Sigmoid colon (tissue), 6 donors: ENCODE measurements at regions not wholly inside any gene's neighbourhood (a gene's known extent, or its start where the extent isn't known, plus 50 kb on each side); places are given as distances from the start of the nearest gene placed in this dataset.
A peak's percentile ranks its signal among the peaks of the same experiment; 100 is the strongest.

Experiments
- DNase-seq: peaks from one replicate; pipeline ENCODE4 v3.0.0-alpha.2; 2019
- H3K27ac ChIP-seq, 4 donors: fragments of 200-600 bp; sonication (generic); one replicate each; pipeline ENCODE4 v1.5.1; 2016 to 2019; ENCODE audit warnings: mild to moderate bottlenecking in 1 of 4
- H3K27me3 ChIP-seq, 3 donors: fragments of 200-600 bp; sonication (generic); one replicate each; pipeline ENCODE4 v1.5.1; 2019; ENCODE audit warnings: mild to moderate bottlenecking in 1 of 3
- H3K36me3 ChIP-seq, 4 donors: fragments of 200-600 bp; sonication (generic); one replicate each; pipeline ENCODE4 v1.5.1; 2016 to 2019
- H3K4me1 ChIP-seq, 4 donors: fragments of 200-600 bp; sonication (generic); one replicate each; pipeline ENCODE4 v1.5.1; 2017 to 2019
- H3K4me3 ChIP-seq, 4 donors: fragments of 200-600 bp; sonication (generic); one replicate each; pipeline ENCODE4 v1.5.1; 2017 to 2019; ENCODE audit warnings: mild to moderate bottlenecking in 2 of 4, moderate library complexity in 1 of 4
- H3K9me3 ChIP-seq, 4 donors: fragments of 200-600 bp in 3 of 4; sonication (generic) in 3 of 4; one replicate each; pipeline versions ENCODE4 v1.5.1 to v1.6.1; 2013 to 2019
- CTCF ChIP-seq, 4 experiments: fragments of 450-650 bp in 3 of 4; fragments of 200-600 bp in 1 of 4; IDR thresholded peaks; one replicate each; pipeline ENCODE4 v1.5.1; 2016 to 2019; ENCODE audit warnings: antibody characterized with exemption in 4 of 4, mild to moderate bottlenecking in 3 of 4, moderate library complexity in 2 of 4
- EP300 ChIP-seq, 4 donors: sonication (generic); formaldehyde crosslinking; IDR thresholded peaks; one replicate each; pipeline ENCODE4 v1.6.1; 2017; ENCODE audit warnings: antibody characterized with exemption in 4 of 4
- POLR2A ChIP-seq, 2 donors: fragments of 450-650 bp; IDR thresholded peaks; one replicate each; pipeline ENCODE4 v1.6.1; 2016; ENCODE audit warnings: antibody characterized with exemption in 2 of 2, mild to moderate bottlenecking in 2 of 2, moderate library complexity in 2 of 2
- POLR2AphosphoS5 ChIP-seq, 4 donors: sonication (generic); formaldehyde crosslinking; IDR thresholded peaks; one replicate each; pipeline ENCODE4 v1.6.1; 2017; ENCODE audit warnings: antibody characterized with exemption in 4 of 4
- WGBS, 2 donors: extraction: QIAGEN DNeasy Blood & Tissue Kit; methylation state at CpG; one replicate each; pipeline ENCODE4 v1.1.7; 2013; 5-methylcytosine and 5-hydroxymethylcytosine counted together
- intact Hi-C: fragments of 100-400 bp; cut with DNase I; formaldehyde crosslinking; loops from one replicate; pipeline ENCODE4 v1.15.1; 2023
- donor health status: healthy with polysubstance abuse.
- donor health status: healthy.

GRCh38 chr4:30835044-30835443 lies 114.9 kb downstream of the PCDH7 start:
- WGBS, 2 donors: 92% methylated on average over 11 of the region's 11 CpGs
- Histone ChIP-seq H3K9me3 (no peaks in the 10 kb centered on the region), H3K27me3 (no peaks in the 10 kb centered on the region), H3K27ac (peak overlapping the region in 1 of 4 donors; percentile 11), H3K4me3 (no peak overlapping the region), H3K36me3 (no peaks in the 10 kb centered on the region), H3K4me1 (peaks cover 0 to 48% (median 43%) of the 10 kb centered on the region in 4 donors)
- TF ChIP-seq POLR2AphosphoS5 (IDR thresholded peaks at IDR 0.05): no peak
- TF ChIP-seq POLR2A (IDR thresholded peaks at IDR 0.05): no peak
- TF ChIP-seq CTCF (IDR thresholded peaks at IDR 0.05): no peak
- no peak for TF ChIP-seq EP300 (IDR thresholded peaks at IDR 0.05)
- intact Hi-C loops: no loop called here
- DNase-seq: no peak

GRCh38 chr4:30836231-30836630 lies 116.1 kb downstream of the PCDH7 start:
- no peak for TF ChIP-seq POLR2AphosphoS5 (IDR thresholded peaks at IDR 0.05)
- no peak for TF ChIP-seq EP300 (IDR thresholded peaks at IDR 0.05)
- no peak for TF ChIP-seq POLR2A (IDR thresholded peaks at IDR 0.05)
- TF ChIP-seq CTCF (IDR thresholded peaks at IDR 0.05): no peak
- no peaks in the 10 kb centered on the region for H3K9me3 ChIP-seq
- intact Hi-C loops: no loop called here
- H3K27me3 ChIP-seq: no peaks in the 10 kb centered on the region
- H3K4me3 ChIP-seq: no peak overlapping the region
- WGBS, 2 donors: 31 to 56% methylated on average over 1 of the region's 1 CpG
- peaks cover 0 to 60% (median 46%) of the 10 kb centered on the region in 4 donors for H3K4me1 ChIP-seq
- H3K27ac ChIP-seq: peak overlapping the region in 3 of 4 donors; percentile 13 to 37 (median 15)
- H3K36me3 ChIP-seq: no peaks in the 10 kb centered on the region
- no peak for DNase-seq

- H3K27me3 ChIP-seq: no peaks in the 10 kb centered on the region
- H3K4me3 ChIP-seq: no peak overlapping the region
- H3K9me3 ChIP-seq: no peaks in the 10 kb centered on the region
- no peak for DNase-seq
- intact Hi-C loops: no loop called here
- 73 to 76% methylated on average over 2 of the region's 2 CpGs for WGBS, 2 donors
- H3K4me1 ChIP-seq: peaks cover 0 to 66% (median 46%) of the 10 kb centered on the region in 4 donors
- H3K27ac ChIP-seq: peak overlapping the region in 3 of 4 donors; percentile 13 to 37 (median 15)
- TF ChIP-seq POLR2AphosphoS5 (IDR thresholded peaks at IDR 0.05) (no peak), CTCF (IDR thresholded peaks at IDR 0.05) (no peak), POLR2A (IDR thresholded peaks at IDR 0.05) (no peak), EP300 (IDR thresholded peaks at IDR 0.05) (no peak)
- H3K36me3 ChIP-seq: no peaks in the 10 kb centered on the region
Observed at GRCh38 chr4:30837131-30837539, 117.0 kb downstream of the PCDH7 start.

- Histone ChIP-seq H3K27me3 (no peaks in the 10 kb centered on the region), H3K36me3 (no peaks in the 10 kb centered on the region), H3K4me1 (peaks cover 0 to 66% (median 45%) of the 10 kb centered on the region in 4 donors), H3K27ac (peak overlapping the region in 2 of 4 donors; percentile 13 to 17), H3K4me3 (no peak overlapping the region), H3K9me3 (no peaks in the 10 kb centered on the region)
- intact Hi-C loops: no loop called here
- 79 to 92% methylated on average over 2 of the region's 2 CpGs for WGBS, 2 donors
- TF ChIP-seq POLR2A (IDR thresholded peaks at IDR 0.05): no peak
- no peak for TF ChIP-seq EP300 (IDR thresholded peaks at IDR 0.05)
- TF ChIP-seq POLR2AphosphoS5 (IDR thresholded peaks at IDR 0.05): no peak
- no peak for TF ChIP-seq CTCF (IDR thresholded peaks at IDR 0.05)
- no peak for DNase-seq
Observed at GRCh38 chr4:30837861-30838260, 117.7 kb downstream of the PCDH7 start.

- Histone ChIP-seq H3K4me3 (no peak overlapping the region), H3K9me3 (no peaks in the 10 kb centered on the region), H3K36me3 (no peaks in the 10 kb centered on the region), H3K27ac (peak overlapping the region in 1 of 4 donors; percentile 17), H3K27me3 (no peaks in the 10 kb centered on the region), H3K4me1 (peaks cover 0 to 66% (median 41%) of the 10 kb centered on the region in 4 donors)
- DNase-seq: no peak
- TF ChIP-seq EP300 (IDR thresholded peaks at IDR 0.05): no peak
- no peak for TF ChIP-seq CTCF (IDR thresholded peaks at IDR 0.05)
- TF ChIP-seq POLR2A (IDR thresholded peaks at IDR 0.05): no peak
- TF ChIP-seq POLR2AphosphoS5 (IDR thresholded peaks at IDR 0.05): no peak
- WGBS, 2 donors: 75 to 82% methylated on average over 3 of the region's 3 CpGs
- intact Hi-C loops: no loop called here
Observed at GRCh38 chr4:30838331-30838730, 118.2 kb downstream of the PCDH7 start.
